Gastroesophageal sphincter (tissue), 3 donors: ENCODE measurements at regions not wholly inside any gene's neighbourhood (a gene's known extent, or its start where the extent isn't known, plus 50 kb on each side); places are given as distances from the start of the nearest gene placed in this dataset.

Experiments used
- POLR2A ChIP-seq, 2 donors: fragments of 450-650 bp; IDR thresholded peaks; one replicate each; pipeline ENCODE4 v1.6.1; 2017; ENCODE audit warnings: antibody characterized with exemption in 2 of 2, mild to moderate bottlenecking in 2 of 2, moderate library complexity in 1 of 2
- TF ChIP-seq, protein P1 (sequence below), 4 experiments: fragments of 200-600 bp in 2 of 4; fragments of 450-650 bp in 2 of 4; sonication (generic) in 1 of 4; IDR thresholded peaks; one replicate each; pipeline ENCODE4 v1.5.1; 2017 to 2019; ENCODE audit warnings: antibody characterized with exemption in 4 of 4, mild to moderate bottlenecking in 2 of 4, moderate library complexity in 2 of 4

DNA sequence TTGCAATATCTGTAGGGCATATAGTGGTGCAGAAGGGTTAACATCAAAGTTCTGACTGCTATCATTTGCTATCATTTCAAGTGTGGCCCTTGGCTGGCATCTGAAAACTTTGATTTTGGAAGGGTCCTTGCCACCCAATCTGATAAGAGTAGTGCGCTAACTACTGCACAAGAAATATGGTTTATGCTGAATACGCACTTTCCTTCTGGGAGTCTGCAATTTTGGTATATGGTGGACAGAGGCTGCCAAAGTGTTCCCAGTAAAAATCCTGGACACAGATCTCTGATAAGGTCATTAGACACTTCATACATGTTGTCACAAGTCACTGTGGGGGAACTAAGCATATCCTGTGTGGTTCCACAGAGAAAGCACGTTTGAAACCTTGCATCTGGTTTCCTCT lies 461.6 kb upstream of the CDH11 start:
- no peak for TF ChIP-seq POLR2A (IDR thresholded peaks at IDR 0.05)
- TF ChIP-seq, protein P1, sequence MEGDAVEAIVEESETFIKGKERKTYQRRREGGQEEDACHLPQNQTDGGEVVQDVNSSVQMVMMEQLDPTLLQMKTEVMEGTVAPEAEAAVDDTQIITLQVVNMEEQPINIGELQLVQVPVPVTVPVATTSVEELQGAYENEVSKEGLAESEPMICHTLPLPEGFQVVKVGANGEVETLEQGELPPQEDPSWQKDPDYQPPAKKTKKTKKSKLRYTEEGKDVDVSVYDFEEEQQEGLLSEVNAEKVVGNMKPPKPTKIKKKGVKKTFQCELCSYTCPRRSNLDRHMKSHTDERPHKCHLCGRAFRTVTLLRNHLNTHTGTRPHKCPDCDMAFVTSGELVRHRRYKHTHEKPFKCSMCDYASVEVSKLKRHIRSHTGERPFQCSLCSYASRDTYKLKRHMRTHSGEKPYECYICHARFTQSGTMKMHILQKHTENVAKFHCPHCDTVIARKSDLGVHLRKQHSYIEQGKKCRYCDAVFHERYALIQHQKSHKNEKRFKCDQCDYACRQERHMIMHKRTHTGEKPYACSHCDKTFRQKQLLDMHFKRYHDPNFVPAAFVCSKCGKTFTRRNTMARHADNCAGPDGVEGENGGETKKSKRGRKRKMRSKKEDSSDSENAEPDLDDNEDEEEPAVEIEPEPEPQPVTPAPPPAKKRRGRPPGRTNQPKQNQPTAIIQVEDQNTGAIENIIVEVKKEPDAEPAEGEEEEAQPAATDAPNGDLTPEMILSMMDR (IDR thresholded peaks at IDR 0.05): no peak
